Psoas muscle (tissue), 7 donors: ENCODE measurements at regions not wholly inside any gene's neighbourhood (a gene's known extent, or its start where the extent isn't known, plus 50 kb on each side); places are given as distances from the start of the nearest gene placed in this dataset.

ENCODE experiments used
- ATAC-seq, 4 donors: fragments of 200-7000 bp; cut with Tn5 transposase; one replicate each; pipeline ENCODE4 v1.9.1; 2020; ENCODE audit warnings: moderate library complexity in 3 of 4, mild to moderate bottlenecking in 2 of 4
- DNase-seq, 2 donors: peaks; one replicate each; pipeline ENCODE4 v3.0.0-alpha.2; 2020
- H3K27ac ChIP-seq: fragments of 200-600 bp; one replicate; pipeline ENCODE4 v1.8.0; 2022
- H3K27me3 ChIP-seq, 3 donors: fragments of 200-600 bp in 1 of 3; one replicate each; pipeline versions ENCODE4 v1.6.1 to v1.8.0; 2013 to 2022; ENCODE audit warnings: low read length in 2 of 3, mild to moderate bottlenecking in 2 of 3, moderate library complexity in 1 of 3; ENCODE audit not compliant: insufficient read depth in 3 of 3
- H3K36me3 ChIP-seq, 2 donors: fragments of 200-600 bp in 1 of 2; one replicate each; pipeline versions ENCODE4 v1.6.1 to v1.8.0; 2013 to 2022; ENCODE audit warnings: low read depth in 1 of 2, mild to moderate bottlenecking in 1 of 2, moderate library complexity in 1 of 2; ENCODE audit not compliant: insufficient read depth in 1 of 2
- H3K4me1 ChIP-seq: fragments of 200-600 bp; one replicate; pipeline ENCODE4 v1.8.0; 2022
- H3K4me3 ChIP-seq: fragments of 200-600 bp; one replicate; pipeline ENCODE4 v1.8.0; 2022; ENCODE audit warnings: mild to moderate bottlenecking
- H3K9me3 ChIP-seq: fragments of 200-600 bp; one replicate; pipeline ENCODE4 v1.8.0; 2022
- WGBS, 3 donors: extraction: QIAGEN DNeasy Blood & Tissue Kit; methylation state at CpG; one replicate each; pipeline versions ENCODE4 v1.1.6 to v1.1.7; 2013; 5-methylcytosine and 5-hydroxymethylcytosine counted together
- intact Hi-C, 2 donors: fragments of 100-400 bp; cut with DNase I; formaldehyde crosslinking; loops; one replicate each; pipeline versions ENCODE4 v1.11.0 to v1.14.2; 2022
- TF ChIP-seq, protein P1 (sequence below): fragments of 200-600 bp; IDR thresholded peaks from one replicate; pipeline ENCODE4 v1.8.0; 2022; ENCODE audit warnings: antibody characterized with exemption
- donor health status: healthy with polysubstance abuse.
- donor health status: DM: no; HTN: no; CAD: no; lungs with moderate emphysema.
- donor health status: Bipolar disorder and iron deficiency.
- donor health status: healthy.
- donor health status: DM: yes; HTN: yes; CAD: no.
- donor health status: DM: no; HTN: no; CAD: no.
- donor health status: DM: yes; HTN: yes; CAD: no.

DNA sequence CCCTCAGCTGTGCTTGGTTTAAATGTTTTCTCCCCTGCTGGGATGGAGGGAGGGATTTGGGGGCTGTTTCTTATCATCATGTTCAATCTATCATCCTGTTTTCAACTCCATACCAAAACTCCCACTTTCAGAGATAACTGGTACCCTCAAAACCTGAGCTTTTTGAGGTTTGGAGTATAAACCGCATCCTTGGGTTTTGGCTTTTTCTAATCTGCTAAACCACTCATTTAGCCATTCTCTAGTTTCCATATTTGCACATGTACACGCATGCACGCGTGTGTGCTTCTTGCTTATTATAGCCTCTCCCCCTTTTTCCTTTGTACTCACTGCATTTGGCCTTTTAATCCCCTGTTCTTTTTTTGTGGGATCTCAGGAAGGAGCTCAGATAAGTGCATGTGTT lies 116.7 kb upstream of the TEX13D start:
- H3K4me3 ChIP-seq = no peak overlapping the region
- TF ChIP-seq, protein P1, sequence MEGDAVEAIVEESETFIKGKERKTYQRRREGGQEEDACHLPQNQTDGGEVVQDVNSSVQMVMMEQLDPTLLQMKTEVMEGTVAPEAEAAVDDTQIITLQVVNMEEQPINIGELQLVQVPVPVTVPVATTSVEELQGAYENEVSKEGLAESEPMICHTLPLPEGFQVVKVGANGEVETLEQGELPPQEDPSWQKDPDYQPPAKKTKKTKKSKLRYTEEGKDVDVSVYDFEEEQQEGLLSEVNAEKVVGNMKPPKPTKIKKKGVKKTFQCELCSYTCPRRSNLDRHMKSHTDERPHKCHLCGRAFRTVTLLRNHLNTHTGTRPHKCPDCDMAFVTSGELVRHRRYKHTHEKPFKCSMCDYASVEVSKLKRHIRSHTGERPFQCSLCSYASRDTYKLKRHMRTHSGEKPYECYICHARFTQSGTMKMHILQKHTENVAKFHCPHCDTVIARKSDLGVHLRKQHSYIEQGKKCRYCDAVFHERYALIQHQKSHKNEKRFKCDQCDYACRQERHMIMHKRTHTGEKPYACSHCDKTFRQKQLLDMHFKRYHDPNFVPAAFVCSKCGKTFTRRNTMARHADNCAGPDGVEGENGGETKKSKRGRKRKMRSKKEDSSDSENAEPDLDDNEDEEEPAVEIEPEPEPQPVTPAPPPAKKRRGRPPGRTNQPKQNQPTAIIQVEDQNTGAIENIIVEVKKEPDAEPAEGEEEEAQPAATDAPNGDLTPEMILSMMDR = no peak
- no peak overlapping the region for H3K27ac ChIP-seq
- no peaks in the 10 kb centered on the region for H3K27me3 ChIP-seq
- ATAC-seq (no peak), DNase-seq (no peak)
- no peaks in the 10 kb centered on the region for H3K9me3 ChIP-seq
- intact Hi-C loops = no loop called here
- no peaks in the 10 kb centered on the region for H3K36me3 ChIP-seq
- WGBS, 3 donors = 83 to 90% (median 85%) methylated on average over 4 of the region's 4 CpGs
- peaks cover 8% of the 10 kb centered on the region for H3K4me1 ChIP-seq

DNA sequence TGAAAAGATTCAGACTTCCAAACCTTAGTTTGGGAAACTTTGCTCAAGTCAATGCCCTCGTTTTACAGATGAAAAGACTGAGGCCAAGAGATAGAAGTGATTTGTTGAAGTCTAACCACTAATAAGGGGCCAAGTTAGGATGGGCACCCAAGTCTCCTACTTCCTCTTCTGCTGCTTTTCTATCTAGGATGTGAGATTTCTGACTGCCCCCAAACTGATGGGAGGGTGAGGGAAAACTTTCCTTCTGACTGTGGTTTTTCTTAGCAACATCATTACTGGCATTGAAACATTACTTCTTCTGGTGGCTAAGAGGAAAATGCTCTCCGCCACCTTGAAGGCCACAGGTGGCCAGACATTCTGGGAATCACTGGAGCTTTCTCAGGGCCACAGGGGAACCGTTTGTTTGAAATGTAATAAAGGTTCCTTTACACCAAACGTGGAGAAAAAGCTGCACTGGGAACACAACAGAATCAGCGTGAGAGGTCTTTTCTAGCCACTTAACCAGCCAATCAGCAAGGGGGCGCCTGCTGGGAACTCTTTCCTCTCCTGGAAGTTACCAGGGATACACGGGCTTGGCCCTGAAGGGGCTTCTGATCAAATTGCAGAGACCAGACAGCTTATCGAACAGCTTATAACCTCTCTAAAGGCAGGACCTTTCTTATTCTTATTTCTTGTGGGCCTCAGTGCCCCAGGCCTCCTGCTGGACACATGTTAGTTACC lies 115.9 kb upstream of the TEX13D start:
- no peak overlapping the region for H3K27ac ChIP-seq
- intact Hi-C loops = no loop called here
- 59 to 70% (median 67%) methylated on average over 8 of the region's 8 CpGs for WGBS, 3 donors

DNA sequence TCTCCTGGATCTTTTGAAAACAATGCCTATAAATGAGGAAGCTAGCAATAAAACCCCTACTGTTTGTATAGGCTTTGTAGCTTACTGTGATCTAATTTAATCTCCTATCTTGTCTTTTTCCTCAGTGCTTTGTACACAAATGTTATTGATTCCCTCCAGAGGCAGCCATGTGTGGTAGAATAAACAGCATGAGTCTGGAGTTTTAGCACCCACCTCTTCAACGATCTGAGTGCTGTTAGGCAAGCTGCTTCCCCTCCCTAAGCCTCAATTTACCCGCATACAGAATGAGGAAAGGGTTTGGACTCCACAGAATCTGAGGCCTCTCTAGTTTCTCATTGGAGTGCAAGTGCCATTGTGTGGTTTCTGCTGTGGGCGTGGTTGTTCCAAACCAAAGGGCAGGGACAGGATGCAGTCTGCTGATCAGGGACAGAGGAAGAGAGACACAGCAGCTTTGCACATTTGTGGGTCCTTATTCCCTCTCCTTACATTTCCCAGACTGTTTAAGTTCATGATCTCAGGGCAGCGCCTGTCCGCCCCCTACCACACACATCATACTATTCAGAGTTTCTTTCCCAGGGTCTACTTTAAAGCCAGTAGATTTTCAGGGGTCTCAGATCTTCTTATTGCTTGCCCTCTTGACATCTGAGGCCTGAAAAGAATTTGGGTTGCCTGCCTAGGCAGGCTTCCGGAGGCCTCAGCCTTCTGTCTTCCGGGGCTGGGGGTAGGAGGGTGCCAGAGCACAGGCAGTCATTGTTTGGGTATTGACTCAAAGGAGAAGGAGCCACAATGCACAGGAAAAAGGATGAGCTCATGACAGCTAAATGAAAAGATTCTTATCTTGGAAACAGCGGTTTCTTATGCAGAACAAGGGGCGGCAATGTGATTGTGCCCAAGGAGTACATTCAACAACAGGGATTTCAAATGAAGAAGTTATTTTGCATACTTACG lies 114.9 kb upstream of the TEX13D start:
- Histone ChIP-seq H3K4me3 (no peak overlapping the region), H3K27me3 (no peaks in the 10 kb centered on the region), H3K36me3 (no peaks in the 10 kb centered on the region), H3K27ac (no peak overlapping the region), H3K9me3 (no peaks in the 10 kb centered on the region), H3K4me1 (peaks cover 3% of the 10 kb centered on the region)
- DNase-seq (no peak), ATAC-seq (no peak)
- TF ChIP-seq, protein P1 = no peak
- intact Hi-C loops = no loop called here
- 65 to 74% (median 70%) methylated on average over 10 of the region's 10 CpGs for WGBS, 3 donors

More for the DNA sequence above, 115.9 kb upstream of the TEX13D start:
- no peak for DNase-seq
- peaks cover 3% of the 10 kb centered on the region for H3K4me1 ChIP-seq
- H3K27me3 ChIP-seq = no peaks in the 10 kb centered on the region
- TF ChIP-seq, protein P1 = no peak
- no peaks in the 10 kb centered on the region for H3K9me3 ChIP-seq
- H3K36me3 ChIP-seq = no peaks in the 10 kb centered on the region
- no peak overlapping the region for H3K4me3 ChIP-seq
- ATAC-seq = no peak

DNA sequence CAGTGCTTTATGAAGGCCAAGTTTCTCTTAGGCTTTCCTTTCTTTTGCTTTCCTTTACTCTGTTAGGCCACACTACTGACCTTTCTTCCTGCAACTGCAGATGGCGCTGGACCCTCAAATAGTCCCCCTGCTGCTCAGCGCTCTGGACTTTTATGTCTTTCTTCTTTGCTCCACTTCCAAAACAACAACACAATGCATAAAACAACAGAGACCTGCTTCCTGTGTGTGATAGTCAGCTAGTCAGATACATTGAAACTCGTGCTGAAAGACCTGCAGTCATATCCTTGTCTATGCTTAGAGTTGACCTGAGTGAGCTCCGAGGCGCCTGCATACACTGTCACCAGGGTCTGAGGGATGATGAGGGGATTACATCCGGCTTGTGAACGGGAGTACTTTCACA lies 108.9 kb upstream of the TEX13D start:
- TF ChIP-seq, protein P1 = no peak
- H3K4me3 ChIP-seq = no peak overlapping the region
- intact Hi-C loops = no loop called here
- no peak overlapping the region for H3K27ac ChIP-seq
- no peak for ATAC-seq
- no peaks in the 10 kb centered on the region for H3K9me3 ChIP-seq
- H3K27me3 ChIP-seq = no peaks in the 10 kb centered on the region
- peaks cover 3% of the 10 kb centered on the region for H3K4me1 ChIP-seq
- DNase-seq = no peak
- no peaks in the 10 kb centered on the region for H3K36me3 ChIP-seq
- WGBS, 3 donors = 54 to 74% (median 72%) methylated on average over 7 of the region's 7 CpGs
